Parathyroid adenoma (tissue), 2 donors: ENCODE measurements at regions not wholly inside any gene's neighbourhood (a gene's known extent, or its start where the extent isn't known, plus 50 kb on each side); places are given as distances from the start of the nearest gene placed in this dataset.

Experiments used
- H2AFZ ChIP-seq: fragments of 300-600 bp; sonication (generic); one replicate; pipeline ENCODE4 v1.7.0; 2017; ENCODE audit warnings: antibody characterized with exemption, mild to moderate bottlenecking
- H3K27ac ChIP-seq: fragments of 300-600 bp; sonication (generic); one replicate; pipeline ENCODE4 v1.7.0; 2017
- H3K27me3 ChIP-seq: fragments of 300-600 bp; sonication (generic); one replicate; pipeline ENCODE4 v1.7.0; 2017; ENCODE audit warnings: low read length; ENCODE audit not compliant: control insufficient read depth, insufficient read depth
- H3K36me3 ChIP-seq: fragments of 300-600 bp; sonication (generic); one replicate; pipeline ENCODE4 v1.7.0; 2017; ENCODE audit warnings: low read length; ENCODE audit not compliant: control insufficient read depth, insufficient read depth
- H3K4me1 ChIP-seq: fragments of 300-600 bp; sonication (generic); one replicate; pipeline ENCODE4 v1.7.0; 2017; ENCODE audit warnings: control low read depth
- H3K4me2 ChIP-seq: fragments of 300-600 bp; sonication (generic); one replicate; pipeline ENCODE4 v1.7.0; 2017; ENCODE audit warnings: low read length
- H3K4me3 ChIP-seq: fragments of 300-600 bp; sonication (generic); one replicate; pipeline ENCODE4 v1.7.0; 2017; ENCODE audit warnings: low read depth, low read length
- H3K79me2 ChIP-seq: fragments of 300-600 bp; sonication (generic); one replicate; pipeline ENCODE4 v1.7.0; 2017; ENCODE audit warnings: control low read depth
- H3K9ac ChIP-seq: fragments of 300-600 bp; sonication (generic); one replicate; pipeline ENCODE4 v1.7.0; 2017; ENCODE audit warnings: mild to moderate bottlenecking
- H3K9me3 ChIP-seq: fragments of 300-600 bp; sonication (generic); one replicate; pipeline ENCODE4 v1.7.0; 2017; ENCODE audit warnings: low read length; ENCODE audit not compliant: control insufficient read depth
- CTCF ChIP-seq: fragments of 300-600 bp; sonication (generic); IDR thresholded peaks from one replicate; pipeline ENCODE4 v1.7.0; 2017; ENCODE audit warnings: antibody characterized with exemption, mild to moderate bottlenecking
- donor health status: primary hyperparathyroidism.

DNA sequence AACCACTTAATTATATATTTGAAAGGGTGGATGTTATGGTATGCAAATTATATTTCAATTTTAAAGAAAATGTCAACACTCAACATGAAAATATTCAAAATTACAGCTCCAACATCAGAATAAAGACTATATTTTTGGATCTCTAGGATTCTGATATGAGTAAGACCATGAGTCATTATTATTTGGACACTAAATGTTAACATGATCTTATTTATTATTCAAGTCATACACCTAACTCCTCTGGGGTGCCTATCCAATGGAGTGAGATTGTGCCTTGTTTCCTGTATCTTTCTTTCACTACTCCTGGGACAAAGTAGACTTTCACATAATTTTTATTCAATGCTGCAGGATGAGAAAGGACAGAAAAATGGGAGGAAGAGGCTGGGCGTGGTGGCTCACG, 135.2 kb upstream of the PRSS1 start:
- Histone ChIP-seq H3K4me2 (no peak overlapping the region), H3K27me3 (no peaks in the 10 kb centered on the region), H3K4me3 (no peak overlapping the region), H3K27ac (no peak overlapping the region), H3K4me1 (no peaks in the 10 kb centered on the region), H3K79me2 (no peaks in the 10 kb centered on the region), H3K9me3 (no peaks in the 10 kb centered on the region), H3K36me3 (no peaks in the 10 kb centered on the region), H2AFZ (no peak overlapping the region), H3K9ac (no peak overlapping the region)
- no peak for TF ChIP-seq CTCF

GRCh38 chr7:142612237-142612881, 136.9 kb upstream of the PRSS1 start:
- Histone ChIP-seq H3K27ac (no peak overlapping the region), H3K9ac (no peak overlapping the region), H3K36me3 (no peaks in the 10 kb centered on the region), H3K27me3 (no peaks in the 10 kb centered on the region), H3K4me3 (no peak overlapping the region), H3K79me2 (no peaks in the 10 kb centered on the region), H3K9me3 (no peaks in the 10 kb centered on the region), H3K4me1 (no peaks in the 10 kb centered on the region), H2AFZ (no peak overlapping the region), H3K4me2 (no peak overlapping the region)
- no peak for TF ChIP-seq CTCF

GRCh38 chr7:142611566-142612236, 137.6 kb upstream of the PRSS1 start:
- no peak overlapping the region for H3K4me2 ChIP-seq
- no peaks in the 10 kb centered on the region for H3K79me2 ChIP-seq
- H3K27ac ChIP-seq = no peak overlapping the region
- H3K4me3 ChIP-seq = no peak overlapping the region
- no peaks in the 10 kb centered on the region for H3K4me1 ChIP-seq
- no peaks in the 10 kb centered on the region for H3K9me3 ChIP-seq
- H2AFZ ChIP-seq = no peak overlapping the region
- no peak for TF ChIP-seq CTCF
- H3K9ac ChIP-seq = no peak overlapping the region
- H3K27me3 ChIP-seq = no peaks in the 10 kb centered on the region
- H3K36me3 ChIP-seq = no peaks in the 10 kb centered on the region

- no peak for TF ChIP-seq CTCF
- no peaks in the 10 kb centered on the region for H3K4me1 ChIP-seq
- H3K9me3 ChIP-seq = no peaks in the 10 kb centered on the region
- no peak overlapping the region for H3K9ac ChIP-seq
- no peaks in the 10 kb centered on the region for H3K79me2 ChIP-seq
- H2AFZ ChIP-seq = no peak overlapping the region
- H3K4me2 ChIP-seq = no peak overlapping the region
- no peak overlapping the region for H3K4me3 ChIP-seq
- H3K36me3 ChIP-seq = no peaks in the 10 kb centered on the region
- H3K27ac ChIP-seq = no peak overlapping the region
- H3K27me3 ChIP-seq = no peaks in the 10 kb centered on the region
These were observed 140.4 kb upstream of the PRSS1 start for GRCh38 chr7:142608630-142609428.
